Skeletal muscle tissue (tissue), 3 donors: ENCODE measurements at regions not wholly inside any gene's neighbourhood (a gene's known extent, or its start where the extent isn't known, plus 50 kb on each side); places are given as distances from the start of the nearest gene placed in this dataset.

Experiments
- H3K27ac ChIP-seq: one replicate; pipeline ENCODE4 v1.7.0; 2013; ENCODE audit warnings: mild to moderate bottlenecking, low read depth, low read length, inconsistent platforms
- H3K27me3 ChIP-seq, 3 donors: one replicate each; pipeline ENCODE4 v1.7.0; 2013; ENCODE audit warnings: low read length in 3 of 3; ENCODE audit not compliant: control insufficient read depth in 3 of 3, insufficient read depth in 3 of 3
- H3K36me3 ChIP-seq, 3 donors: one replicate each; pipeline ENCODE4 v1.7.0; 2013; ENCODE audit warnings: low read length in 3 of 3; ENCODE audit not compliant: control insufficient read depth in 3 of 3, insufficient read depth in 3 of 3
- H3K4me1 ChIP-seq, 3 donors: one replicate each; pipeline ENCODE4 v1.7.0; 2013; ENCODE audit warnings: low read length in 3 of 3, mild to moderate bottlenecking in 3 of 3; ENCODE audit not compliant: control insufficient read depth in 3 of 3, insufficient read depth in 3 of 3
- H3K4me3 ChIP-seq, 3 donors: one replicate each; pipeline ENCODE4 v1.7.0; 2013; ENCODE audit warnings: low read length in 3 of 3
- H3K9ac ChIP-seq, 3 donors: one replicate each; pipeline ENCODE4 v1.7.0; 2013; ENCODE audit warnings: low read length in 3 of 3, mild to moderate bottlenecking in 3 of 3, moderate library complexity in 2 of 3, low read depth in 1 of 3
- H3K9me3 ChIP-seq, 3 donors: one replicate each; pipeline ENCODE4 v1.7.0; 2013; ENCODE audit warnings: low read length in 3 of 3; ENCODE audit not compliant: control insufficient read depth in 3 of 3
- donor health status: Osteomylitis.

- Histone ChIP-seq H3K9me3 (no peaks in the 10 kb centered on the region), H3K9ac (no peak overlapping the region), H3K27me3 (peaks cover 0 to 25% (median 17%) of the 10 kb centered on the region in 3 donors), H3K4me1 (peaks cover 0 to 9% (median 2%) of the 10 kb centered on the region in 3 donors), H3K36me3 (no peaks in the 10 kb centered on the region), H3K27ac (no peak overlapping the region), H3K4me3 (no peak overlapping the region)
Observed at GRCh38 chr20:58565461-58566175, 50.4 kb upstream of the APCDD1L start.
